Glutamatergic neuron (in vitro differentiated cells): ENCODE measurements at regions not wholly inside any gene's neighbourhood (a gene's known extent, or its start where the extent isn't known, plus 50 kb on each side); places are given as distances from the start of the nearest gene placed in this dataset.

ENCODE experiments used
- DNase-seq: peaks from one replicate; pipeline ENCODE4 v3.0.0; 2022
- H3K27ac Mint-ChIP-seq: one replicate; pipeline ENCODE4 v1.8.0; 2020; ENCODE audit warnings: mild to moderate bottlenecking, mixed read lengths, inconsistent platforms; ENCODE audit not compliant: unreplicated experiment
- H3K27me3 Mint-ChIP-seq: one replicate; pipeline ENCODE4 v1.8.0; 2020; ENCODE audit warnings: mild to moderate bottlenecking, moderate library complexity, mixed read lengths, inconsistent platforms; ENCODE audit not compliant: unreplicated experiment
- H3K36me3 Mint-ChIP-seq: one replicate; pipeline ENCODE4 v1.8.0; 2020; ENCODE audit warnings: mild to moderate bottlenecking, mixed read lengths, inconsistent platforms; ENCODE audit not compliant: unreplicated experiment
- H3K4me1 Mint-ChIP-seq: one replicate; pipeline ENCODE4 v1.8.0; 2020; ENCODE audit warnings: mild to moderate bottlenecking, low read depth, mixed read lengths, inconsistent platforms; ENCODE audit not compliant: unreplicated experiment
- H3K4me3 Mint-ChIP-seq: one replicate; pipeline ENCODE4 v1.8.0; 2020; ENCODE audit warnings: mild to moderate bottlenecking, mixed read lengths, inconsistent platforms; ENCODE audit not compliant: unreplicated experiment
- H3K9me3 Mint-ChIP-seq: one replicate; pipeline ENCODE4 v1.8.0; 2020; ENCODE audit warnings: mild to moderate bottlenecking, moderate library complexity, mixed read lengths, inconsistent platforms; ENCODE audit not compliant: unreplicated experiment
- CTCF ChIP-seq: fragments of 200-600 bp; sonication (generic); IDR thresholded peaks from one replicate; pipeline ENCODE4 v1.5.0; 2021; ENCODE audit not compliant: partially characterized antibody, unreplicated experiment

DNA sequence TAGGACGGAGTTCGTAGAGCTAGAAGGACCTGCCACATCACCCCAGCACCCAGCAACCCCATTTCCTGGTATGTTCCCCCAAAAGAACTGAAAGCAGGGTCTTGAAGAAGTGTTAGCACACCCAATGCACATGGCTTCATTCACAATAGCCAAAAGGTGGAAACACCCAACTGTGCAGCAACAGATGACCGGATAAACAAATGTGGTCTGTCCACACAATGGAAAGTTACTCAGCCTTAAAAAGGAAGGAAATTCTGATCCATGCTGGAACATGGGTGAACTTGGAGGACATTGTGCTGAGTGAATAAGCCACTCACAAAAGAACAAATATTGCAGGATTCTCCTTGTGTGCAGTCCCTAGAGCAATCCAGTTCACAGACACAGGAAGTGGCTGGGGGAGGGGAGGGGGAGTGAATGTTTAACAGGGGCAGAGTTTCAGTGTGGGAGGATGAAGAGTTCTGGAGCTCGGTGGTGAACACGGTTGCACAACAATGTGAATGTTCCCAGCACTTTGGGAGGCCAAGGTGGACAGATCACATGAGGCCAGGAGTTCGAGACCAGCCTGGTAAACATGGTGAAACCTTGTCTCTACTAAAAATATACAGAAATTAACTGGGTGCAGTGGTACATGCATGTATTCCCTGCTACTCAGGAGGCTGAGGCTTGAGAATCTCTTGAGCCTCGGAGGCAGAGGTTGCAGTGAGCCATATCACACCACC, 157.5 kb downstream of the NUP210 start:
- Mint-ChIP-seq H3K27me3 (peaks cover 2% of the 10 kb centered on the region), H3K36me3 (no peaks in the 10 kb centered on the region)

GRCh38 chr3:13261892-13262291, 158.2 kb downstream of the NUP210 start:
- Mint-ChIP-seq H3K4me1 (peaks cover 9% of the 10 kb centered on the region), H3K27me3 (peaks cover 2% of the 10 kb centered on the region), H3K27ac (no peak overlapping the region), H3K4me3 (no peak overlapping the region), H3K36me3 (no peaks in the 10 kb centered on the region), H3K9me3 (peaks cover 11% of the 10 kb centered on the region)
- no peak for DNase-seq
- TF ChIP-seq CTCF = no peak

More for the DNA sequence above, 157.5 kb downstream of the NUP210 start:
- H3K27ac Mint-ChIP-seq = no peak overlapping the region
- TF ChIP-seq CTCF = no peak
- peaks cover 14% of the 10 kb centered on the region for H3K9me3 Mint-ChIP-seq
- H3K4me3 Mint-ChIP-seq = no peak overlapping the region
- peaks cover 9% of the 10 kb centered on the region for H3K4me1 Mint-ChIP-seq
- DNase-seq = no peak

GRCh38 chr3:13261104-13261830, 158.9 kb downstream of the NUP210 start:
- Mint-ChIP-seq H3K27me3 (peaks cover 2% of the 10 kb centered on the region), H3K27ac (peak overlapping the region; percentile 28), H3K9me3 (peaks cover 11% of the 10 kb centered on the region), H3K4me3 (no peak overlapping the region), H3K36me3 (no peaks in the 10 kb centered on the region), H3K4me1 (peaks cover 11% of the 10 kb centered on the region)
- no peak for DNase-seq
- TF ChIP-seq CTCF = no peak

GRCh38 chr3:13260259-13261103, 159.6 kb downstream of the NUP210 start:
- no peak overlapping the region for H3K4me3 Mint-ChIP-seq
- no peaks in the 10 kb centered on the region for H3K36me3 Mint-ChIP-seq
- peaks cover 11% of the 10 kb centered on the region for H3K4me1 Mint-ChIP-seq
- TF ChIP-seq CTCF = peak; percentile 43
- H3K27ac Mint-ChIP-seq = no peak overlapping the region
- H3K27me3 Mint-ChIP-seq = peaks cover 2% of the 10 kb centered on the region
- no peak for DNase-seq
- H3K9me3 Mint-ChIP-seq = peaks cover 6% of the 10 kb centered on the region
